ENCODE measurements at regions not wholly inside any gene's neighbourhood (a gene's known extent, or its start where the extent isn't known, plus 50 kb on each side); places are given as distances from the start of the nearest gene placed in this dataset.
"Not testable (repeated sequence)": the region's sequence is repeated elsewhere in the genome, so short reads cannot be mapped to it uniquely, and the experiment has no call there.

- DNase-seq, result no peak
Measured at GRCh38 chr3:55147406-55147805, 219.5 kb upstream of the LRTM1 start.

GRCh38 chr3:55146216-55146615 is 218.4 kb upstream of the LRTM1 start:
- DNase-seq, result no peak

GRCh38 chr3:55144015-55144673 is 216.3 kb upstream of the LRTM1 start:
- DNase-seq, result no peak

GRCh38 chr3:55143336-55143735 is 215.5 kb upstream of the LRTM1 start:
- DNase-seq, result no peak

GRCh38 chr3:55136291-55136690 is 208.4 kb upstream of the LRTM1 start:
- DNase-seq, result not testable (repeated sequence)

- no peak for DNase-seq
Measured at GRCh38 chr3:55128225-55128823, 200.5 kb upstream of the LRTM1 start.

- no peak for DNase-seq
Measured at GRCh38 chr3:55127565-55127964, 199.7 kb upstream of the LRTM1 start.

- DNase-seq, result no peak
Measured at GRCh38 chr3:55124371-55124770, 196.5 kb upstream of the LRTM1 start.
